Hippocampal formation (tissue), 2 donors: ENCODE measurements at regions not wholly inside any gene's neighbourhood (a gene's known extent, or its start where the extent isn't known, plus 50 kb on each side); places are given as distances from the start of the nearest gene placed in this dataset.
"Not testable (repeated sequence)": the region's sequence is repeated elsewhere in the genome, so short reads cannot be mapped to it uniquely, and the experiment has no call there.

Experiments used
- DNase-seq, 2 donors: peaks; one replicate each; lab custom pipeline; 2025; lab: John Stamatoyannopoulos, UW

DNA sequence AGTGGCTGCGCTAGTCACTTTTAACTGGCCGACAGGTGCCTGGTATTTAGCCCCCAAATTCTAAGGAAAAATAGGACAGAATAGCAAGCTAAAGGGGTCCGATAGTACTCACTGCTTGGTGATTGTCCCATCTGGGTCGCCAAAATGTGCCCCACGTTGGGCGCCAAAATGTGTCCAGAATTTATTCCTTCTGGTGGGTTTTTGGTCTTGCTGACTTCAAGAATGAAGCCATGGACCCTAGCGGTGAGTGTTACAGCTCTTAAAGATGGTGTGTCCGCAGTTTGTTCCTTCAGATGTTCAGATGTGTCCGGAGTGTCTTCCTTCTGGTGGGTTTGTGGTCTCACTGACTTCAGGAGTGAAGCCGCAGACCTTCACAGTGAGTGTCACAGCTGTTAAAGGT is 144.8 kb upstream of the XIRP2 start:
- not testable (repeated sequence) for DNase-seq

GRCh38 chr2:166727095-166727494 is 161.2 kb upstream of the XIRP2 start:
- no peak for DNase-seq

DNA sequence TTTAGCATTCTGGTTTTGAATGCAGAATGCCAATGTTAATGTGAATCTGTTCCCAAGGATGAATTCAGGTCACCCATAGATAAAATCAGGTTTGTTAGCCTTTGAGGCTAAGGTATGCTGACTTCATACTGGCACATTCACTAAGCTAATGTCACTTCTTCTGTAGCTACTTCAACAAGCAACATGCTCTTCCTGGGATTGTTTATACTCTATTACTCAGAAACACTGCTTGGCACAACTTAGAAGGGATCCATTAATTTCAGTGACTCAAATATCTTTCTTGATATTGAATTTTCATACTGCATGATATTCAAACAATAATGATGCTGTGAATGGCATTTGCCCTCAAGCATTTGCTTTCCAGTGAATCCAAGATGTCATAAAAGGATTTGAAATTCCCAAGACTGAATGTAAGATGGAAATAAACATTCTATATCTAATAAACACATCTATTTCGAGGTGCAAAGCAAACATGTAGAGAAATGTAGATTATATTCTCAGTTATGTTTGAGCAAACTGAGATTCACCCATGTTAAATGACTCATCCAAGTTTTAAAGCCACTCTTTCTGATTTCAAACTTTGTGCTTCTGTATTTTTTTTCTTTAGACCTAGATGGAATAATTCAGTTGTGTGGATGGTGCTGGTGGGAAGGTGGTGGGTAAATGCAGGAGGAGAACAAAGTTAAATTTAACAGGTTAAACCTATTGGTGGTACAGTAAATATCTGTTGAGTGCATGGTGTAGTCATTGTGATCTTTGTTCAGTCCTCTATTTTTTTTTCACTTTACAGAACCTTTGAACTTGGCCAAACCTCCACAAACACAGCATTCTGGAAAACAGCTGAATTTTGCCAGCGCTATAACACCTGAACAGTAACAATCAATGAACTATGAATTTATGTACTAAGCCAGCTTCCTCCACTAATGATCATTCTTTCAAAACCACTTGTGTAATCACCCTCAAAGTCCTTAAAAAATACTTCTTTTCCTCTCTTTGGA is 162.1 kb upstream of the XIRP2 start:
- DNase-seq = no peak

DNA sequence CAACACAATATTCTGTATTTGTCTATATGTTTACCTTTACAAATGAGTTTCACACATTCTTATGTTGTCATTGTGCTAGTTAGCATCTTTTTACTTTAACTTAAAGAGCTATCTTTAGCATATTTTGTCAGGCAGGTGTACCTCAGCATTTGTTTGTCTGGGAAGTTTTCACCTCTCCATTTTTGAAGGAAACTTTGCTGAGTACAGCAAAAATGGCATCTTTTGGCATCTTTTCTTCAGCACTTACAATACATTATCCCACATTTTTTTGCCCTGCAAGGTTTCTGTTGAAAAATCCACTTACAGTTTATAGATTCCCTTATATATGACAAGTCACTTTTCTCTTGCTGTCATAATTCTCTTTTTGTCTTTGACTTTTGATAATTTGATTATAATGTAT is 171.3 kb upstream of the XIRP2 start:
- no peak for DNase-seq

- peak in 1 of 2 donors; percentile 0 for DNase-seq
Observed at GRCh38 chr2:166700079-166700478, 188.2 kb upstream of the XIRP2 start.

GRCh38 chr2:166695154-166695553 is 193.1 kb upstream of the XIRP2 start:
- DNase-seq = no peak

GRCh38 chr2:166686057-166686456 is 192.0 kb upstream of the SCN7A start:
- DNase-seq = not testable (repeated sequence)

DNA sequence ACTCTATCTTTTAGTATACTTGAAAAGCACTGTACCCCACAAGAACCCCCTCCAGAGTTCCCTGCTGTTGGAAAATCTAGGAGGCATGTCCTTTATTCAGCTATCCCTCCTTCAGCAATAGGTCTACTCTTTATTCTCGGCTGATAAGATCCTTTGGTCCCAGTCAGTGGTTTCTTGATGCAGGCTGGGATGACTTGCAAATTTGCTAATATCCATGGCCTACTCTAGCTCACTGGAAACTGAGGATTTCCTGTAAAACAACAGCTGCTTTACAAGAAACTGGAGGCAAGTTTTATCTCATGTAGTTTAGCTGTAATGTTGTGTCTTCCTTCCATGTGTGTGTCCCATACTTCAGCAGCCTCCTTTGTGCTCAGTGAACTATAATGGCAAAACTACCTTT is 183.9 kb upstream of the SCN7A start:
- no peak for DNase-seq

GRCh38 chr2:166676716-166677115 is 182.7 kb upstream of the SCN7A start:
- DNase-seq = no peak

GRCh38 chr2:166675553-166675952 is 181.5 kb upstream of the SCN7A start:
- no peak for DNase-seq

DNA sequence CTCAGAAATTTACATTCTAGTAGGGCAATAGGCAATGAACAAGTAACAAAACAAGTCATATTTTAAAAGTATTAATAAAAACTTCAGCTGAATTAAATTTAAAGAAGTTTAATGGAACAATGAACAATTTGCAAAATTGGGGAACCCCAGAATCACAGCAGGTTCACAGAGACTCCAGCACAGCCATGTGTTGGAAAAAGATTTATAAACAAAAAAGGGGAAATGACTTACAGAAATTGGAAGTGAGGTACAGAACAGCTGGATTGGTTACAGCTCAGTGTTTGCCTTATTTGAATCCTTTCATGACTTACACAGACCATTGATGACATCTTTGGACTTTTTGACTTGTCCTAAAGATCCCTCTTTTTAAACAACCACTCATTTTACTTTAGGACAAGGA is 179.9 kb upstream of the SCN7A start:
- DNase-seq = no peak

DNA sequence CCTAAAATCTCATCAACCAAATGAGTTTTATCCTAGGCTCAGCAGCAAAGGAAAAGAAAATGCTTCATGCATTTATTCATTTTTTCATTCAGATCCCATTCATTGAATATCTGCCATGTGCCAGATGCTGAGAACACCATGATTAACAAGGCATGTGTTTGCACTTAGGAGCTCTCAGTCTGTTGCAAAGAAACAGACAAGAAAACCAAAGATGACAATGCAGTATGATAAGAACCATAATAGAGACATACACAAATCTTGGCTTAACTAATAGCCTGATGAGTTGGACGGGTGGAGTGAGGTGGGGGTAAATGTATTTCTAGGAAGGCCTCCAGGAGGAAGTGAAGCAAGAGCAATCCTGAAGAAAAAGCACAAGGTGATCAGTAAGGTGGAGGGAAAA is 177.8 kb upstream of the SCN7A start:
- no peak for DNase-seq

DNA sequence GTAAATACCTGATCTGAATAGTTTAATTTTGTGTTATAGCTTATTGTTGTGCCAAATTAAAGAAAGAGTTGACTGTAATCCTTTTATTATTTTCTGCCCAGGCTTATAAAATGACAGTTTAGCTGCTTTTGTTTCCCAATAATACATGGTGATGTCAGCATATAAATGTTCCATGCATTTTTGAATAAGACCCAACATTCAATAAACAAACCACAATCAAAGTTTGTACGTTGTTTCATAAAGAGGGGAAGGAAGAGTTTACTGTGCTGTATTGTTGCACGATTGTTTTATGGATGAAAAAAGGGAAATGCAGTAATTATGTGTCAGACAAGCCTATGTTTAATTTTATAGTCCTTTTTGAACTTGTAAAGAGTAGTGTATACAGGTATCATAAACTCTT is 177.2 kb upstream of the SCN7A start:
- DNase-seq = no peak

DNA sequence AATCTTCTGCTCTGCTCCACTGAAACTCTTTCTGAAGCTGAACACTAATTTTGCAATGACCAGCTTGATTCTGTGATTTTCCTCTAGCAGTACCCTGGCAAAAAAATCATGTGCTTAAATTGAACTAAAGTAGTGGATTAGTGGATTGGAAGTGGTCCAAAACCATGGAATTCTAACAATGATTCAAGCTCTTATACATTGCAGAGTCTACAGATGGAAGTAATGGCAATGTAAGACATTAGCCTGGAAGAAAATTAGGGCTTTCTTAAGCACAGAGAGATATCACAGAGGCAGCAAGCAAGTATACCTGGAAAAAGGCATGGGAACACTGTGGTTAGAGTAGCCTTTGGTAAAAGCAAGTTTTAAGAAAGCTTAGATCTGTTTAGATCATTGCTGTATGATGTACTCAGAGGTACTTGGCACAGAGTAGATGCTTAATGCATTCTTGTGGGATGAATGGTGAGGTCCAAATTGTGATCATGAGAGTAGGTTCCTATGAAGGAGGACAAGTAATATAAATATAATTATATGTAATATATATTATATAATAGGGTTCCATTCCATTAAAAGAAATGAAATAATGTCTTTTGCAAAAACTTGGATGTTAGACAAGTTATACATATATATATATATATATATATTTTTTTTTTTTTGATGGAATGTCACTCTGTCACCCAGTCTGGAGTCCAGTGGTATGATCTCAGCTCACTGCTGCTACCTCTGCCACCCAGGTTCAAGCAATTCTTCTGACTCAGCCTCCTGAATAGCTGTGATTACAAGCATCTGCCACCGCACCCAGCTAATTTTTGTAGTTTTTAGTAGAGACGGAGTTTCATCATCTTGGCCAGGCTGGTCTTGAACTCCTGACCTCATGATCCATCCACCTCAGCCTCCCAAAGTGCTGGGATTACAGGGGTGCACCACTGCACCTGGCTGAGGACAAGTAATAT is 172.2 kb upstream of the SCN7A start:
- DNase-seq = no peak

DNA sequence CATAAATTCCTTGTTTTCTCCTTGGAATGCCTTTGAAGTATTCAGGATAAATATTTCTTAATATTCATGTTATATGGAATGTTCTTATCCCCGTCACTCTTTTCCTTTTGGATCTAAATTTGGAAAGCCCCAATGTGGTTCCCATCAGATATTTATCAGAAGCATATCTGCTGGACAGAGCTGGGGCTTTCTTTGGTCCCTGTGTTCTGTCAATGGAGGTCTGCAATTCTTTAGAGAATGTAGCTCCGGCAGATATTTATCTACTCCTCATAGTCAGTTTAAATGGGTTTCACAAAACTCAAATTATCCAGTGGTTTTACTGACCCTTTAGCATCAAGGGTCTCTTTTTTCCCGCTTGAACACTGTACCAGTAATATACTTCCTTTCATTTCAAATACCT is 167.8 kb upstream of the SCN7A start:
- DNase-seq = no peak

DNA sequence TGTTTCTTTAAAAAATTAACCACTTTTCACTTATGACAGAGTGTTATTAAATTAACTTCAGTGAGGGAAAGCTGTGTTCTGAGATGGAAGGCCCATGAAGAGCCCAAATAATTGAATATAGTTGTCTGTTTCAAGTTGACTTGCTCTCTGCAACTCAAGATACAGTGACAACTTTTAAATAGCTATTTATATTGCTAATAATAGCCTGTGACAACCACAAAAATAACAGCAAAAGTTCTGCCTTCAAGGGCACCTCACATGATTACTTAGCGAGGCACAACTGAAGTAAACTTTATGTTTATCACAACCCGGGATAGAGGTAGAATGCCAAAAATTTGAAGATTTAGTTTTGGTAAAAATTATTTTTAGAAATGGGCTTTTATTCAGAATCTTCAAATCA is 167.3 kb upstream of the SCN7A start:
- no peak for DNase-seq

DNA sequence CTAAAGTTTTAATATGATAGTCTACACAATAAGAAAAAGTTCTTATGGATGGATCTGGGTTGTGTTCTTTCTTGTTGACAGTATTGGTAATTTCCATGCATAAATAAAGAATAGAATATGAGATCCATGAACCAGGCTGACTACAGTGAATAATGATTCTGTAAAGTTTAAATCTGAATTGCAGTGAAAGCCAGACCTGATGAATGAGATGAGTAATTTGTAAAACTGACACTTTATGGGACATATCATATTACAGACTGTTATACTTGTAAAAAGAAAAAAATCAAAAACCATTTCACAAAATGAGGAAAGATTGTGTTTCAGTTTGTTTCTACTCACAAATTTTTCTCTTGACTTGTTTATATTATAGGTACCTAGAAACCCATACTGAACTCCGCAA is 164.9 kb upstream of the SCN7A start:
- DNase-seq = no peak

DNA sequence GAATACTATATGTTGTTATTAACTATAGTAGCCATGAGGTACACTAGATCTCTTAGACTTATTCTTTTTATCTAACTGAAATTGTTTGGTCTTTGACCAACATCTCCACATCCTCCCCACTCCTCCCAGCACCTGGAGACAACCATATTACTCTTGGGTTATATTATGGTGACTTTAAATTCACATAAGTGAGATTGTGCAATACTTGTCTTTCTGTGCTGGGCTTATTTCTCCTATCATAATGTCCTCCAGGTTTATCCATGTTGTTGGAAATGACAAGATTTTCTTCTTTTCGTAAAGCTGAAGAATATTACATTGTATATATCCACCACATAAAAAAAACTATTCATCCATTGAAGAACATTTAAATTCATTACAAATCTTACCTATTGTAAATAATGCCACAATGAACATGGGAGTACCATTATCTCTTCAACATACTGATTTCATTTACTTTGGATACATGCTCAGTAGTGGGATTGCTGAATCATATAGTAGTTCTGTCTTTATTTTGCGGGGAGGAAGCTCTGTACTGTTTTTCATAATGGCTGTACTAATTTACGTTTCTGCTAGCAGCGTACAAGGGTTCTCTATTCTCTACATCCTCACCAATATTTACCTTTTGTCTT is 159.2 kb upstream of the SCN7A start:
- DNase-seq = no peak

GRCh38 chr2:166651991-166652390 is 157.9 kb upstream of the SCN7A start:
- no peak for DNase-seq

DNA sequence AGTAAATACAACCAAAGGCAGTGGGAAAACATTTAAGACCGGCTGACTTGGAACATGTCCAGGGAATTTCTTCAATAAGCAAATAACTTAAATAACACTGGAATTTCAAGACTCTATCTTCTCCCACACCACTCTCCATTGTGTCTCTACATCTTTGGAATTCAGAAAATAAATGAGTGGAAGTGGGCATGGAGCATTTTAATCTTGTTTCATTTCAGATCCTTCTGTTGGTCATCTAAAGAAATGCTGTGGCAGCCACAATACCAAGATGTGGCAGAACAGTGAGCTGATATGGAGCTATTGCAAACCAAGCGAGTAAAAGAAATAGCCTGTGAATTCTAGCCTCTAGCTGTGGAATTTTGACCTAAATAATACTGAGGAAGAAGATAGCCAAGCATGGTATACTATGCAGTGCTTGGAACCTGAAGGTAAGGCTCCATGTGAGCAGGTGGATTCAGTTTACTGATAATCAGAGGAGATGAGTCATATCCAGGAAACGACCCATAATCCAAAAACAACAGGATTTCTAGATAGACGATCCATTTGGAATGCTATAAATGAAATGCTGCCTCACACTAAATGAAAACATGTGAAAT is 157.1 kb upstream of the SCN7A start:
- no peak for DNase-seq

DNA sequence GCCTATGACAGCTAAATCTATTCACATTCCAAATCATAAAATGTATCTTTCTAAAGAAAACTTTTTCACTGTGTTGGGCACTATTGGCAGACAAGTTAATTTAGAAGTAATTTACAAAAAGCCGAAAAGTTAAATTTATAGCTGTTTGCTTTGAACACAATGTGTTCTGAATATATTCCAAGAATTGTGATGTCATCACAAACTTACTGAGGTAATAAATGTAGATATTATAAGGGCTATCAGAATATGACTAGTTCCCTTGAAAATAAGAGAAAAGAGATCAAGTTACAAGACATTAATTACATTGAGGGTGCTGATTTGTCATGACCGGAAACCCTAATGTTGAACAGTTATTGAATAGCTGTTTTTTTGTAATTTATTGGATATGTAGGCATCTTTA is 153.9 kb upstream of the SCN7A start:
- DNase-seq = no peak

DNA sequence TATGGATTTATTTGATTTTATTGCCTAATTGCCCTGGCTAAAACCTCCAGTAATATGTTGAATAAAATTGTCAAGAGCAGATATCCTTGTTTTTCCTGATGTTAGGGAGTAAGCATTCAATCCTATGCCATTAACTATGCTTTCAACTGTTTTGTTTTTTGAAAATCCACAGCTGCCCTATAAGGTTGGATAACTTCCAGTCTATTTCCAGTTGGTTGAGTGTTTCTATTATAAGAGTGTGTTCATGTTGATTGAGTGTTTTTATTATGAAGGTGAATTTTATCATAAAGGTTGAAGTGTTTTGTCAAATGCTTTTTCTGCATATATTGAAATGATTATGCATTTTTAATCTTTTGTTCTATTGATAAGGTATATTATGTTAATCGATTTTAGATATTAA is 149.9 kb upstream of the SCN7A start:
- DNase-seq = no peak
